GM18519 (cell line): ENCODE measurements at regions not wholly inside any gene's neighbourhood (a gene's known extent, or its start where the extent isn't known, plus 50 kb on each side); places are given as distances from the start of the nearest gene placed in this dataset.

Experiments
- ATAC-seq: cut with Tn5 transposase; IDR thresholded peaks from one replicate; pipeline ENCODE4 v1.9.1; 2021; ENCODE audit warnings: mild to moderate bottlenecking, moderate library complexity; ENCODE audit not compliant: unreplicated experiment, low FRiP score

GRCh38 chrX:68908071-68908470, 79.2 kb downstream of the EFNB1 start:
- no peak for ATAC-seq

GRCh38 chrX:68902706-68903504, 74.1 kb downstream of the EFNB1 start:
- ATAC-seq = no peak

GRCh38 chrX:68901519-68901918, 72.7 kb downstream of the EFNB1 start:
- ATAC-seq = no peak

- ATAC-seq = no peak
These were observed 69.8 kb downstream of the EFNB1 start for GRCh38 chrX:68898598-68898997.

- no peak for ATAC-seq
These were observed 68.5 kb downstream of the EFNB1 start for GRCh38 chrX:68897118-68897945.

- no peak for ATAC-seq
These were observed 67.8 kb downstream of the EFNB1 start for GRCh38 chrX:68896581-68896980.

- ATAC-seq = no peak
These were observed 67.0 kb downstream of the EFNB1 start for GRCh38 chrX:68895778-68896177.

GRCh38 chrX:68895341-68895755, 66.5 kb downstream of the EFNB1 start:
- no peak for ATAC-seq

GRCh38 chrX:68894513-68895340, 65.9 kb downstream of the EFNB1 start:
- ATAC-seq = no peak

- no peak for ATAC-seq
These were observed 65.3 kb downstream of the EFNB1 start for GRCh38 chrX:68894142-68894512.

GRCh38 chrX:68892651-68893050, 63.8 kb downstream of the EFNB1 start:
- ATAC-seq = no peak

- ATAC-seq = no peak
These were observed 63.3 kb downstream of the EFNB1 start for GRCh38 chrX:68892134-68892533.
